ENCODE measurements at regions not wholly inside any gene's neighbourhood (a gene's known extent, or its start where the extent isn't known, plus 50 kb on each side); places are given as distances from the start of the nearest gene placed in this dataset.

DNA sequence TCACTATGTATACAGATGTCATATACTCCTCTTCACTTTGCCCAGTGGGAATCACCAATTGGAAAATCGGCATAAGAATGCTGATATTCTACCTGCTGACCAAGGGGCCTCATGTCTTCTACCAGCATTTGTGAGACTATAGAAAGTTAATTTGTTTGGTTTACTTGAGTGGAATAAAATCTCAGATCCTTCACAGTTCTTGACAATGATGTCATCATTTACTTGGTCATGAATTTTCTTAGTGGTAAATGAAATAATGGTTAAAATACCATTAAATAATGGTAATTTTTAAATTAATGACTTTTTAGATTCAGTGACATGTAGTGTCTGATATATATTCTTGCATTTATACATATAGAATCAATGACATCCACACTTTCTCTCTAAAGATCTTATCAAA lies 1052.6 kb downstream of the ADGRL3 start:
- H3K27ac ChIP-seq, result no peak overlapping the region
- TF ChIP-seq, protein P1, sequence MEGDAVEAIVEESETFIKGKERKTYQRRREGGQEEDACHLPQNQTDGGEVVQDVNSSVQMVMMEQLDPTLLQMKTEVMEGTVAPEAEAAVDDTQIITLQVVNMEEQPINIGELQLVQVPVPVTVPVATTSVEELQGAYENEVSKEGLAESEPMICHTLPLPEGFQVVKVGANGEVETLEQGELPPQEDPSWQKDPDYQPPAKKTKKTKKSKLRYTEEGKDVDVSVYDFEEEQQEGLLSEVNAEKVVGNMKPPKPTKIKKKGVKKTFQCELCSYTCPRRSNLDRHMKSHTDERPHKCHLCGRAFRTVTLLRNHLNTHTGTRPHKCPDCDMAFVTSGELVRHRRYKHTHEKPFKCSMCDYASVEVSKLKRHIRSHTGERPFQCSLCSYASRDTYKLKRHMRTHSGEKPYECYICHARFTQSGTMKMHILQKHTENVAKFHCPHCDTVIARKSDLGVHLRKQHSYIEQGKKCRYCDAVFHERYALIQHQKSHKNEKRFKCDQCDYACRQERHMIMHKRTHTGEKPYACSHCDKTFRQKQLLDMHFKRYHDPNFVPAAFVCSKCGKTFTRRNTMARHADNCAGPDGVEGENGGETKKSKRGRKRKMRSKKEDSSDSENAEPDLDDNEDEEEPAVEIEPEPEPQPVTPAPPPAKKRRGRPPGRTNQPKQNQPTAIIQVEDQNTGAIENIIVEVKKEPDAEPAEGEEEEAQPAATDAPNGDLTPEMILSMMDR (IDR thresholded peaks at IDR 0.05), result no peak
- TF ChIP-seq POLR2AphosphoS5 (IDR thresholded peaks at IDR 0.05) (no peak), POLR2A (IDR thresholded peaks at IDR 0.05) (no peak)
- no peak for DNase-seq (ENCODE audit: low spot score in 2 of 2)
- no peaks in the 10 kb centered on the region for H3K27me3 ChIP-seq
- no peak overlapping the region for H3K4me3 ChIP-seq
- H3K4me1 ChIP-seq, result no peaks in the 10 kb centered on the region
- no peaks in the 10 kb centered on the region for H3K9me3 ChIP-seq
- intact Hi-C loops (cut with DNase I; ENCODE audit: low total_unique reads), result loop anchor here (5.0 kb wide), 1 partner anchor 80 kb away; no protein-coding TSS in a partner anchor
- H3K36me3 ChIP-seq, result no peaks in the 10 kb centered on the region

DNA sequence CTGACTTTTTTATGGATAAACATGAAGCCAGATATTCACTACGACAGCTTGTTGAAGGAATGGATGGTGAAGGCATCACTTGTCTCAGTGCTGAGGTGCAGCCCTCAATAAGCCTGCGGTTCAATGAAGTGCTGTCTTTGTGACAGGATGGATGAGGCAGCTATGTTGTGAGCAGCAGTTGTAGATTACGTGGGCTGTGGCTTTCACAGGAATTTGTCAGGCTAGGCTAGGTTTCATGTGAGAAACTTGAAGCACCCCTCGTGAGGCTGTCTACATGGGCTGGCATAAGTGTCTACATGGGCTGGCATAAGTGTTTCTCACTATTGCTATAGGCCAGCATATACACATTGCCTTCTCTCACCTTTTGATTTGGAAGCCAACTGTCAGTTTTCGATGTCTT lies 1050.0 kb downstream of the ADGRL3 start:
- H3K9me3 ChIP-seq, result no peaks in the 10 kb centered on the region
- no peaks in the 10 kb centered on the region for H3K27me3 ChIP-seq
- no peaks in the 10 kb centered on the region for H3K36me3 ChIP-seq
- DNase-seq (ENCODE audit: low spot score in 2 of 2), result no peak
- H3K4me3 ChIP-seq, result no peak overlapping the region
- intact Hi-C loops (cut with DNase I; ENCODE audit: low total_unique reads), result loop anchor here (5.0 kb wide), 1 partner anchor 78 kb away; no protein-coding TSS in a partner anchor
- no peaks in the 10 kb centered on the region for H3K4me1 ChIP-seq
- H3K27ac ChIP-seq, result no peak overlapping the region
- TF ChIP-seq, protein P1 (IDR thresholded peaks at IDR 0.05), result no peak
- TF ChIP-seq POLR2A (IDR thresholded peaks at IDR 0.05), result no peak
- TF ChIP-seq POLR2AphosphoS5 (IDR thresholded peaks at IDR 0.05), result no peak

DNA sequence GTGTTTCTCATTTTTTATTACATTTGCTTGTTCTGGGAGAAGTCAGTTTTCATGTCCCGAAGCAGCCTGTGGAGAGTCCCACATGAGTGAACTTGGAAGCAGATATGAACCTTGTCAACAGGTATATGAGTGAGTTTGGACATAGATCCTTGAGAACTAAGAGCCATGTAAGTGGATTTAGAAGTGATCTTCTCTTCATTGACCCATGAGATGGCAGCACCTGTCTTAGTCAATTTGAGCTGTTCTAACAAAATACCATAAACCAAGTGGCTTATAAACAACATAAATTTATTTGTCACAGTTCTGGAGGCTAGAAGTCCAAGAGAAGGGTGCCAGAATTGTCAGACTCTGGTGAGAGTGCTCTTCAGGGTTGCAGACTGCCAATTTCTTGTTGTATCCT lies 1043.8 kb downstream of the ADGRL3 start:
- Histone ChIP-seq H3K27ac (no peak overlapping the region), H3K9me3 (peaks cover 0 to 10% of the 10 kb centered on the region in 2 donors), H3K27me3 (no peaks in the 10 kb centered on the region), H3K36me3 (no peaks in the 10 kb centered on the region), H3K4me3 (no peak overlapping the region), H3K4me1 (no peaks in the 10 kb centered on the region)
- DNase-seq (ENCODE audit: low spot score in 2 of 2), result no peak
- intact Hi-C loops (cut with DNase I; ENCODE audit: low total_unique reads), result no loop called here
- no peak for TF ChIP-seq POLR2A (IDR thresholded peaks at IDR 0.05)
- no peak for TF ChIP-seq POLR2AphosphoS5 (IDR thresholded peaks at IDR 0.05)
- TF ChIP-seq, protein P1 (IDR thresholded peaks at IDR 0.05), result no peak

DNA sequence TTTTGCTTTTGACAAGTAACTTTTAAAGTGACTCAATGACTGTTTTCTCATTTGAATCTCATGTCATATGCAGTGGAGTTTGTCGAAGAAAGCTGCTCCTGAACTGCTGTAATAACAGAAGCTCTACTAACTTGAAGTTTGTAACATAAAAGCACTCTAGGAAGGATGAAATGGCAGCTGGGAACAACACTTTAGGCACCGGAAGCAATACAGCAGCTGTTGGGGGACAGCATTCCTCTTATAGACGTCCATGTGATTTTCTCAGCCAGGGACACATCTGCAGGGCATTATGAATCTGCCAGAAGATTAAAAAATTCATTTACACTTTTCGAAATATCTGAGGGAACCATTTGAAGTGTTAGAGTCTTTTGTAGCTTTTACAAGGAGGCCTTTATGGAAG lies 1035.8 kb downstream of the ADGRL3 start:
- no peaks in the 10 kb centered on the region for H3K4me1 ChIP-seq
- H3K36me3 ChIP-seq, result peaks cover 5% of the 10 kb centered on the region
- DNase-seq (ENCODE audit: low spot score in 2 of 2), result no peak
- H3K27ac ChIP-seq, result no peak overlapping the region
- H3K4me3 ChIP-seq, result no peak overlapping the region
- H3K9me3 ChIP-seq, result peaks cover 0 to 10% of the 10 kb centered on the region in 2 donors
- intact Hi-C loops (cut with DNase I; ENCODE audit: low total_unique reads), result no loop called here
- no peaks in the 10 kb centered on the region for H3K27me3 ChIP-seq
- no peak for TF ChIP-seq POLR2A (IDR thresholded peaks at IDR 0.05)
- no peak for TF ChIP-seq POLR2AphosphoS5 (IDR thresholded peaks at IDR 0.05)
- TF ChIP-seq, protein P1 (IDR thresholded peaks at IDR 0.05), result no peak

DNA sequence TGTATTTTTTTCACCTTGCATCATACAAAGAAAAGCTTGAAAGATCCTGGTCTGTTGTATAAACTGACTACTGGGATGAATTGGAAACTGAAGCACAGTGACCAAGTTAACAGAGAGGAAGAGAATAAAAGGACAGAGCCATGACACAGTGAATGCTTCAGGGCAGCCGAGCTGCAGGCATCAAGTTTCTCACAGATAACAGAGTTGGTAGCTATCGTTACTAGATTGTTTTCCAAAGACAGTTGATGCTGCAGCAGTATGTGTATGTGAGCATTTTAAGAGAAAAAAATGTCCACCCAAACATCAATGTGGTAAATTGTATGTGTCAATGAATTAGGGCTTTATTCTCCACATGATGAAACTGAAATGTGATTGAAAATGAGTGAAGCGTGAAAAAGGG lies 1032.7 kb downstream of the ADGRL3 start:
- Histone ChIP-seq H3K27ac (no peak overlapping the region), H3K36me3 (peaks cover 5% of the 10 kb centered on the region), H3K4me3 (no peak overlapping the region), H3K27me3 (no peaks in the 10 kb centered on the region), H3K4me1 (no peaks in the 10 kb centered on the region), H3K9me3 (no peaks in the 10 kb centered on the region)
- intact Hi-C loops (cut with DNase I; ENCODE audit: low total_unique reads), result no loop called here
- TF ChIP-seq, protein P1 (IDR thresholded peaks at IDR 0.05), result no peak
- TF ChIP-seq POLR2A (IDR thresholded peaks at IDR 0.05) (no peak), POLR2AphosphoS5 (IDR thresholded peaks at IDR 0.05) (no peak)
- no peak for DNase-seq (ENCODE audit: low spot score in 2 of 2)
